Testis (tissue), 2 donors: ENCODE measurements at regions not wholly inside any gene's neighbourhood (a gene's known extent, or its start where the extent isn't known, plus 50 kb on each side); places are given as distances from the start of the nearest gene placed in this dataset.
A peak's percentile ranks its signal among the peaks of the same experiment; 100 is the strongest.

ENCODE experiments used
- DNase-seq: peaks from one replicate; pipeline ENCODE4 v3.0.0-alpha.2; 2019
- H3K27ac ChIP-seq, 2 donors: fragments of 200-600 bp; sonication (generic); one replicate each; pipeline ENCODE4 v1.5.1; 2019
- H3K27me3 ChIP-seq: fragments of 200-600 bp; sonication (generic); one replicate; pipeline ENCODE4 v1.5.1; 2019
- H3K36me3 ChIP-seq: fragments of 200-600 bp; sonication (generic); one replicate; pipeline ENCODE4 v1.5.1; 2017; ENCODE audit warnings: low read depth; ENCODE audit errors: missing control alignments
- H3K4me1 ChIP-seq: fragments of 200-600 bp; sonication (generic); one replicate; pipeline ENCODE4 v1.5.1; 2019
- H3K4me3 ChIP-seq, 2 donors: fragments of 200-600 bp; sonication (generic); one replicate each; pipeline ENCODE4 v1.5.1; 2017 to 2019
- H3K9me3 ChIP-seq: fragments of 200-600 bp; sonication (generic); one replicate; pipeline ENCODE4 v1.5.1; 2017
- POLR2A ChIP-seq: fragments of 450-650 bp; IDR thresholded peaks from one replicate; pipeline ENCODE4 v1.6.1; 2017; ENCODE audit warnings: antibody characterized with exemption, mild to moderate bottlenecking, moderate library complexity
- WGBS, 2 donors: methylation state at CpG; one replicate each; pipeline ENCODE4 v1.1.5; 2018; 5-methylcytosine and 5-hydroxymethylcytosine counted together
- intact Hi-C: fragments of 100-400 bp; cut with DNase I; formaldehyde crosslinking; loops from one replicate; pipeline ENCODE4 v1.15.1; 2023; ENCODE audit warnings: low total_unique reads
- TF ChIP-seq, protein P1 (sequence below), 3 experiments: fragments of 450-650 bp in 2 of 3; fragments of 200-600 bp in 1 of 3; sonication (generic) in 1 of 3; IDR thresholded peaks; one replicate each; pipeline ENCODE4 v1.5.1; 2016 to 2019; ENCODE audit warnings: antibody characterized with exemption in 3 of 3, mild to moderate bottlenecking in 2 of 3, moderate library complexity in 1 of 3

DNA sequence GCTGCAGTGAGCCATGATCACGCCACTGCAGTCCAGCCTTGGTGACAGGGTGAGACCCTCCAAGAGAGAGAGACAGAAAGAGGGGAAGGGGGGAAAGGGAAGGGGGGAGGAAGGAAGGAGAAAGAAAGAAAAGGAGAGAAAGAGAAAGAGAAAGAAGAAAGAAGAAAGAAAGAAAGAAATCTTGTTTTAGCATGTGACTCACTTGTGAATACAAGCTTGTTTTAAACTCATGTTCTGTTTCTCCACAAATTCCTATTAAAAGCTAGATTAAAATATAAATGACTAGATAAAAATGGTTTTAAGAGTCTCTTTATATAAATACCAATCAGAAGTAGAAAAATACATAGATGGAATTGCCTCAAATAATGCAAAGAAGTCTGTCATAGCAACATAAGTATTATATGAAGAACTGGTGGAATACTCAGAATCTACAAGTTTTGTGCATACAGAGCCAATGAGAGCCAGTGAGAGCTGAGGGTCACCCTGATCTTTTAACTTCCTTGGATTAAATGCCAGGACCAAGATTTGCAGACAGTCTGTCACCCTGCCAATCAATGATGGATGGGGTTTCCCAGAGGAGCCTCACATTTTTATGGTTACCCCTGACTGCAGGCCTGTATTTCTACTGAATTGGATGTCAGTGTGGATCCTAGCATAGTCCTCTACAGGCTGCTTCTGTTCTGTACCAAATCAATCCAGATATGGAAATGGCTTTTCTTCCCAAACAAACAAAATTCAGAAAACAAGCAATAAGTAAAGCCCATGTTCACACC, 50.8 kb upstream of the LY86 start:
- Histone ChIP-seq H3K4me1 (no peaks in the 10 kb centered on the region), H3K27ac (no peak overlapping the region), H3K4me3 (no peak overlapping the region), H3K27me3 (no peaks in the 10 kb centered on the region), H3K9me3 (no peaks in the 10 kb centered on the region), H3K36me3 (no peaks in the 10 kb centered on the region)
- intact Hi-C loops: no loop called here
- 89 to 91% methylated on average over 1 of the region's 1 CpG for WGBS, 2 donors
- DNase-seq: no peak
- no peak for TF ChIP-seq POLR2A
- TF ChIP-seq, protein P1, sequence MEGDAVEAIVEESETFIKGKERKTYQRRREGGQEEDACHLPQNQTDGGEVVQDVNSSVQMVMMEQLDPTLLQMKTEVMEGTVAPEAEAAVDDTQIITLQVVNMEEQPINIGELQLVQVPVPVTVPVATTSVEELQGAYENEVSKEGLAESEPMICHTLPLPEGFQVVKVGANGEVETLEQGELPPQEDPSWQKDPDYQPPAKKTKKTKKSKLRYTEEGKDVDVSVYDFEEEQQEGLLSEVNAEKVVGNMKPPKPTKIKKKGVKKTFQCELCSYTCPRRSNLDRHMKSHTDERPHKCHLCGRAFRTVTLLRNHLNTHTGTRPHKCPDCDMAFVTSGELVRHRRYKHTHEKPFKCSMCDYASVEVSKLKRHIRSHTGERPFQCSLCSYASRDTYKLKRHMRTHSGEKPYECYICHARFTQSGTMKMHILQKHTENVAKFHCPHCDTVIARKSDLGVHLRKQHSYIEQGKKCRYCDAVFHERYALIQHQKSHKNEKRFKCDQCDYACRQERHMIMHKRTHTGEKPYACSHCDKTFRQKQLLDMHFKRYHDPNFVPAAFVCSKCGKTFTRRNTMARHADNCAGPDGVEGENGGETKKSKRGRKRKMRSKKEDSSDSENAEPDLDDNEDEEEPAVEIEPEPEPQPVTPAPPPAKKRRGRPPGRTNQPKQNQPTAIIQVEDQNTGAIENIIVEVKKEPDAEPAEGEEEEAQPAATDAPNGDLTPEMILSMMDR (IDR thresholded peaks at IDR 0.05): no peak

DNA sequence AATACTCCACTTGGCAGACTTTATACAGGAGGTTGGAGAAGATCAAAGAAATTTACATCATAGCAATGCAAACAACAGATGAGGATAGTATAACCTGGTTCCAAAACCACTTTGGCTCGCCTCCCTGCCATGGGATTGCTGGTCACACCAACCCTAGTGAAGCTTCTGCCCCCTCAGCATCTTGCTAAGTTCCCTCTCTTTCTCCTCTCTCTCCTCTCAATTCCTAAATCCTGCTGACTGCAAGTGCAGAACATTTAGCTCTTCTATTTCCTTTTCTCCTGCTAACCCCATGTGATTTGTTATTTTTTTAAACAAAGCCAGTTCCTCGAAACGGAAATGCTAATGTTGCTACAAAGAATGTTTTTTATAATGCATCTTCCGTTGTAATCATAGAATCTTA, 50.3 kb upstream of the LY86 start:
- no peak for TF ChIP-seq POLR2A
- TF ChIP-seq, protein P1 (IDR thresholded peaks at IDR 0.05): no peak
- intact Hi-C loops: no loop called here
- 38 to 47% methylated on average over 4 of the region's 4 CpGs for WGBS, 2 donors
- Histone ChIP-seq H3K27me3 (no peaks in the 10 kb centered on the region), H3K4me3 (no peak overlapping the region), H3K9me3 (no peaks in the 10 kb centered on the region), H3K27ac (no peak overlapping the region), H3K36me3 (no peaks in the 10 kb centered on the region), H3K4me1 (no peaks in the 10 kb centered on the region)
- DNase-seq: peak; percentile 18
